ENCODE measurements at regions not wholly inside any gene's neighbourhood (a gene's known extent, or its start where the extent isn't known, plus 50 kb on each side); places are given as distances from the start of the nearest gene placed in this dataset.

DNA sequence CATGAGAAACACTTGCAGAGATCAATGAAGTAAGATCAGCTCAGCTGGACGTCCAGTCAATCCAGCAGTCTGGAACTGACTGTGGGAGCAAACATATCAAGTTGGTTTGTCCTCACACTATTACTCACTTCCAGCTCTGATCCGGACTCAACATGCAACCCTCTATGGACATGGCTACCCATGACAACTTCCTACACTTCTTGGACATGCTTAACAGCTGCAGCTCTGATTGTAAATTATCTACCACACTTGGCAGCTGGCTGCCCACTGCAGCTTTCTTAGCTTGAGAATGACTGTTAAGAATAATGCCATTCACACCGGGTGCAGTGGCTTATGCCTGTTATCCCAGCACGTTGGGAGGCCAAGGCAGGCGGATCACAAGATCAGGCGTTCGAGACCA, 429.8 kb downstream of the EPHA4 start:
- DNase-seq (ENCODE audit: low spot score) = no peak
- Histone ChIP-seq H3K4me3 (no peak overlapping the region), H3K27ac (no peak overlapping the region)
- TF ChIP-seq, protein P1, sequence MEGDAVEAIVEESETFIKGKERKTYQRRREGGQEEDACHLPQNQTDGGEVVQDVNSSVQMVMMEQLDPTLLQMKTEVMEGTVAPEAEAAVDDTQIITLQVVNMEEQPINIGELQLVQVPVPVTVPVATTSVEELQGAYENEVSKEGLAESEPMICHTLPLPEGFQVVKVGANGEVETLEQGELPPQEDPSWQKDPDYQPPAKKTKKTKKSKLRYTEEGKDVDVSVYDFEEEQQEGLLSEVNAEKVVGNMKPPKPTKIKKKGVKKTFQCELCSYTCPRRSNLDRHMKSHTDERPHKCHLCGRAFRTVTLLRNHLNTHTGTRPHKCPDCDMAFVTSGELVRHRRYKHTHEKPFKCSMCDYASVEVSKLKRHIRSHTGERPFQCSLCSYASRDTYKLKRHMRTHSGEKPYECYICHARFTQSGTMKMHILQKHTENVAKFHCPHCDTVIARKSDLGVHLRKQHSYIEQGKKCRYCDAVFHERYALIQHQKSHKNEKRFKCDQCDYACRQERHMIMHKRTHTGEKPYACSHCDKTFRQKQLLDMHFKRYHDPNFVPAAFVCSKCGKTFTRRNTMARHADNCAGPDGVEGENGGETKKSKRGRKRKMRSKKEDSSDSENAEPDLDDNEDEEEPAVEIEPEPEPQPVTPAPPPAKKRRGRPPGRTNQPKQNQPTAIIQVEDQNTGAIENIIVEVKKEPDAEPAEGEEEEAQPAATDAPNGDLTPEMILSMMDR (IDR thresholded peaks at IDR 0.05) = no peak

DNA sequence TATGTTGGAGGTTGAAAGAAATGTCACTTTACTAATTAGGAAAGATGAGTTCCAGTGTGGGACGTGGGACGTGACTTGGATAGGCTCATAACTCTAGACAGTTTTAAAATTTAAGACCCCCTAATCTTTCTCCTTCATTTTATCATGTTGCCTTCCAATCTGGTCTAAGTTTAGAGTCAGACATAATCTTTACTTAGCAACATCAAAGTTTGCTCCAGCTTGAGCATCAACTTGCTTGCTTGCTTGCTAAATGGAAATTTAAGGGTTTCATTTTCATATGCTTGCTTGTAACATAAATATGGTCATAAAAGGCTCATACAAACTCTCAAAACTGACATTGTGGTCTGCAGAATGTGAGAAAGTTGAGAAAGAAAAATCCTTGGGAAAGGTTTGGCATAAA, 428.9 kb downstream of the EPHA4 start:
- Histone ChIP-seq H3K27ac (no peak overlapping the region), H3K4me3 (no peak overlapping the region)
- TF ChIP-seq, protein P1 (IDR thresholded peaks at IDR 0.05) = no peak
- no peak for DNase-seq (ENCODE audit: low spot score)

DNA sequence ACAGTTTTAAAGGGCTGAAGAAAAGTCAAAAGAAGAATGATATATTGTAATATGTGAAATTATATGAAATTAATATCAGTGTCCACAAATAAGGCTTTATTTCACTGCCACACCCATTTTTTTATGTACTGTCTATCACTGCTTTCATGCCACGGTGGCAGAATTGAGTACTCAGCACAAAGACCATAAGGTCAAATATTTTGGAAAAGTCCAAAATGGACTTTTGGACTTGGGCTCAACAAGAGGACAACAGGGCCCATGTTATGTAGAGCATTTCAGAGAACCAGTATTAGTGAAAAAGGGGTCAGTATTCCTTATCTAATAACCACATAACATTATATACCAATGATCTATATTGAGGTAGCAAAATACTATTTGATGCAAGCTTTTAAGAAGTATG, 427.2 kb downstream of the EPHA4 start:
- TF ChIP-seq, protein P1 (IDR thresholded peaks at IDR 0.05) = no peak
- no peak overlapping the region for H3K4me3 ChIP-seq
- no peak for DNase-seq (ENCODE audit: low spot score)
- no peak overlapping the region for H3K27ac ChIP-seq

DNA sequence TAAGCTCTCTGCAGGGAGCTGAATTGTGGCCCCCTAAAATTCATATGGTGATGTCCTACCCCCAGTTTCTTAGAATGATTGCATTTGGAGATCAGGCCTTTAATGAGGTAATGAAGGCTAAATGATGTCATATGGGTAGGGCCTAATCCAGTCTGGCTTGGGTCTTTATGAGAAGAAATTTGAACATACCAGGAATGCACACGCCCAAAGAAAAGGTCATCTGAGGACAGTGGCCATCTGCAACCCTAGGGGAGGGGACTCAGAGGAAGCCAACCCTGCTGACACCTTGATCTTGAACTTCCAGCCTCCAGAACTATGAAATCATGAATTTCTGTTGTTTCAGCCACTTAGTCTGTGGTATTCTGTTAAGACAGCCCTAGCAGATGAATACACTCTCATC, 426.7 kb downstream of the EPHA4 start:
- DNase-seq (ENCODE audit: low spot score) = no peak
- Histone ChIP-seq H3K4me3 (no peak overlapping the region), H3K27ac (no peak overlapping the region)
- TF ChIP-seq, protein P1 (IDR thresholded peaks at IDR 0.05) = no peak

DNA sequence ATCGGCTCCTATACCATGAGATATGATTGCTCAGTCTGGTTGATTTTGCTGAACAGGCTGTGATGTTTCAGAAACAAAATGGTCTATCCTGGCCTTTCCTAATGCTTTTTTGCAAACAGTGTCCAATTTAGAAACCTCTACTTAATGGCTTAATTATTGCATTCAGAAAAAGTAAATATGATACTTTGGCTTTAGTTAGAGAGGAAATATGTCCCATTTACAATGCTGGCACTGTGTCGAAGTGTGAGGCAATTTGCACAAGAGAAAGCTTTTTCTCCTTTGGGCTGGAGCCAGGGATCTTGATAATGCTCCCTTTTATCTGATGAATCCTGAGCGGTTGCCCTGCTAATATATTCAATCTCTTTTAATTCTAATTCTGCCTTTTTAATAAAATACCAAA, 418.9 kb downstream of the EPHA4 start:
- no peak overlapping the region for H3K4me3 ChIP-seq
- TF ChIP-seq, protein P1 (IDR thresholded peaks at IDR 0.05) = no peak
- H3K27ac ChIP-seq = no peak overlapping the region
- no peak for DNase-seq (ENCODE audit: low spot score)

DNA sequence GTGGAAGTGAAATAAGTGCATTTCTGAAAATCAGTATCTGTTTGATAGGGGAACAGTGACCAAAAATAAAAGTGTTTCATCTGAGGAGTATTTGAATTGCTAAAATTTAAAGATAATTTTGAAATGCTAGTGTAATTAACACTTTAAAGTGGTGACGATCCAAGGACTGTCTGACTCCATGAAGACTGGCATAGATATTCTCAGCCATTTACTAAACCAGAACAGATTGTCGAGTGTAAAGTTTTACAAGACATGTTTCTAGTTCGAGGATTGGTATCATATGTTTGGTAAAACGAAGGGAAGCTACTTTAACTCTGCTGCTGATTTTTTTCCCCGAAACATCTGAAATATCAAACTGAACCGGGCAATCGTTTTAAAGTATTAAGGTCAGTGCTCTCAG, 417.9 kb downstream of the EPHA4 start:
- DNase-seq (ENCODE audit: low spot score) = no peak
- no peak overlapping the region for H3K27ac ChIP-seq
- TF ChIP-seq, protein P1 (IDR thresholded peaks at IDR 0.05) = no peak
- H3K4me3 ChIP-seq = no peak overlapping the region

DNA sequence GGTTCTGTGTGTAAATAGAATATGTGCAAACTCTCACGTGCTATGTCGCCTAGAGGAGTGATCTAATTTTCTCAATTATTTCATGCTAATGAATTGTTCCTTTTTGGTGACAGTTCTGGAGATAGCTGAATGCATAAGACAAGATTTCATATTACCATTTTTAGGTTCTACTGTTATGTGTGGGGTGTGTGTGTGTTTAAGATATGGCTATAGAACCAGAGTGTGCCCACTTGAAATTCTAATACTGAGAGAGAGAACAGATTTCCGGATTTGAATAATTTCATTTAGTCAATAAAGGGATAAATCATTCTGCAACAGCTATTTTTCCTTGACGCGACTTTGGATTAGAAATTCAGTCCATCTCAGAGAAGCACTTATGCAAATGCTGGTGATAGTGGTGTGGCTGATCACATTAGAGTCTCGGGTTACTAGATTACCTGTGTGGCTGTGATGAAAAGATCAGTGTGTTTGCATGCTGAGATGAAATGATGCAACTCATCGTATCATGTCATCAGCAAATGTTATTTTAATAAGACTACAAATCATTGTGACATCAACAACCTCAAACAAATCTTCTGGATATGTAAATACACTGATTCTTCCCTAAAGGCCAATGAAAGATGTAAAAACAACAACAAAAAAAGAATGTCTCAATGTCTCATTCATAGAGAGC, 415.9 kb downstream of the EPHA4 start:
- Histone ChIP-seq H3K4me3 (no peak overlapping the region), H3K27ac (no peak overlapping the region)
- TF ChIP-seq, protein P1 (IDR thresholded peaks at IDR 0.05) = no peak
- no peak for DNase-seq (ENCODE audit: low spot score)
